ENCODE measurements at regions not wholly inside any gene's neighbourhood (a gene's known extent, or its start where the extent isn't known, plus 50 kb on each side); places are given as distances from the start of the nearest gene placed in this dataset.

- DNase-seq (ENCODE audit: low spot score) (no peak), ATAC-seq (no peak)
- H3K4me3 Mint-ChIP-seq, result no peak overlapping the region
- no peaks in the 10 kb centered on the region for H3K36me3 Mint-ChIP-seq
- H3K27ac Mint-ChIP-seq, result no peak overlapping the region
- H3K9me3 Mint-ChIP-seq, result no peaks in the 10 kb centered on the region
- no peaks in the 10 kb centered on the region for H3K4me1 Mint-ChIP-seq (ENCODE audit: low read depth in 2 of 2)
- peaks cover 19 to 32% of the 10 kb centered on the region in 2 donors for H3K27me3 Mint-ChIP-seq
Measured at GRCh38 chr2:204279819-204280218, 265.5 kb upstream of the PARD3B start.

DNA sequence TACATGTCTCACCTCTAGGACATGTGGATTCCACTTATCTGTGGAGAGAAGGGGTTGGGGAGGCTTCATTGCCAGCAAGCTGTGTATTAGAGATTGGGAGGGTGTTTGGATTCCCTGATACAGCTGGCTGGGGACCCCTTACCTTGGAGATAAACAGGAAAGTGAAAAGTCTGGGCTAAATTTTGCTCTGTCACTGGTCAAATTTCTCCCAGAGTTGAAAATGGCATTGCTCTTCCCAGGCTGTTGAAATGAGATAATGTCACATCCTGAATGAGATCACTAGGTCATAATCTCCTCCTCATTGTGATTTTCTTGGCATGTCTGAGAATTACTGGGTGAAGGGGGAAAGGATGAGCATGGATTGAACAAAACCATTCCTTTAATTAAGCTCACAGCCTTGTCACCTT is 265.0 kb upstream of the PARD3B start:
- H3K9me3 Mint-ChIP-seq, result no peaks in the 10 kb centered on the region
- peaks cover 17 to 33% of the 10 kb centered on the region in 2 donors for H3K27me3 Mint-ChIP-seq
- H3K4me1 Mint-ChIP-seq (ENCODE audit: low read depth in 2 of 2), result no peaks in the 10 kb centered on the region
- H3K36me3 Mint-ChIP-seq, result no peaks in the 10 kb centered on the region
- DNase-seq (ENCODE audit: low spot score), result no peak
- no peak for ATAC-seq
- H3K27ac Mint-ChIP-seq, result no peak overlapping the region
- no peak overlapping the region for H3K4me3 Mint-ChIP-seq

DNA sequence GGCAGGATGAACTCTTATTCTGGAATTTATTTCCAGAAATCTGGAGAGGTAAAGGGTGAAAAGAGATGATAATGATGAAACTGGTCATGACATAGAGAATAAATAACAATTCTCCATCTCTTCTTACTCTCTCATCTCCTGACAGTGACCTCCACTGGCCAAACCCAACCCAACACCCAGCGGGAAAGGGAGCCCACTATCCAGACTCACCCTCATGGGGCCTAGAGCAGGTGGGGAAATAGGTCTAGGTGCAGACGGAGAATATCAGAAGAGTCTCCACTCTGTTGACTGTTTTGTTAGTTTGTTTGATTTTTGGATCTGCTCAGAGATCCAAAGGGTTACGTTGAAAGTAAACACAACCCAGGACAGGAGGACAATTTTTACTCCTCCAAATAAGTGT is 263.2 kb upstream of the PARD3B start:
- Mint-ChIP-seq H3K27me3 (peaks cover 15 to 27% of the 10 kb centered on the region in 2 donors), H3K36me3 (no peaks in the 10 kb centered on the region), H3K4me1 (ENCODE audit: low read depth in 2 of 2) (no peaks in the 10 kb centered on the region), H3K27ac (no peak overlapping the region), H3K9me3 (no peaks in the 10 kb centered on the region), H3K4me3 (no peak overlapping the region)
- no peak for DNase-seq (ENCODE audit: low spot score)
- no peak for ATAC-seq

DNA sequence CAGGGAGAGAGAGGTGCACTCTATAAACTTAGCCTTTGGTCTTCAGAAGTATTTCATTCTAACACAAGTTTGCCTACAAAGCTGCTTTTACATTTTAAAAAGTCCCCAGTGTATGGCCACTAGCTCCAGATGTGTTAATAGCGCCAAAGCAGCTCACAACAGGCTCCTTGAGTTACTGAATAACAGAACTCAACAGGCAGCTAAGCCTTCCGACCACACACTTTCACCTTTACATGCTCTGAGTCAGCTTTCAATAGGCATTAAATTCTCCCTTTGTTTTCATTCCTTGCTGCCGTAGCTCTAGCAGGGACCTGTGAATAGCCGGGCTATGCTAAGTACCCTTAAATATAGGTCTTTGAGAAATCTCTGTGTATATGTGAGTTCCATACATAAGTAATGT is 262.8 kb upstream of the PARD3B start:
- ATAC-seq, result no peak
- peaks cover 18 to 27% of the 10 kb centered on the region in 2 donors for H3K27me3 Mint-ChIP-seq
- no peaks in the 10 kb centered on the region for H3K36me3 Mint-ChIP-seq
- H3K27ac Mint-ChIP-seq, result no peak overlapping the region
- no peak for DNase-seq (ENCODE audit: low spot score)
- H3K4me1 Mint-ChIP-seq (ENCODE audit: low read depth in 2 of 2), result no peaks in the 10 kb centered on the region
- no peaks in the 10 kb centered on the region for H3K9me3 Mint-ChIP-seq
- H3K4me3 Mint-ChIP-seq, result no peak overlapping the region

DNA sequence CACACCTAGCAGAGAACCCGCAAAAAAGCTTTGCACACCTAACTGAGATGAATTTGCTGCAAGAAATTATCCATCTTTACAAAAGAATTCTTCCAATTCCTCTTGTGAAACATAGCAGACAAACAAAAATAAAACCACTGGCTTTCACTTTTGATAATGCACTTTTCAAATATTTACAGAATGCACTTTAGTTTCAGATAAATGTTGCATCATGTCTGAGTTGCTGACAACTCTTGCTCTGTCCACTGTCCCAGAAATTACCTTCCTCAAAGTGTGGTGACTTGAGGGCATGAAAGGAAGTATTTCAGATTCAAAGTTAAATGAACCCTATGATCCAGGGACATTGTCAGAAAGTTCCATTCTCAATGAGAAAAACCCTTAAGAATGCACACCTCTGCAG is 256.2 kb upstream of the PARD3B start:
- no peaks in the 10 kb centered on the region for H3K36me3 Mint-ChIP-seq
- no peak overlapping the region for H3K4me3 Mint-ChIP-seq
- H3K27me3 Mint-ChIP-seq, result peaks cover 19 to 27% of the 10 kb centered on the region in 2 donors
- H3K4me1 Mint-ChIP-seq (ENCODE audit: low read depth in 2 of 2), result no peaks in the 10 kb centered on the region
- no peaks in the 10 kb centered on the region for H3K9me3 Mint-ChIP-seq
- ATAC-seq, result no peak
- no peak overlapping the region for H3K27ac Mint-ChIP-seq
- DNase-seq (ENCODE audit: low spot score), result no peak

- Mint-ChIP-seq H3K36me3 (no peaks in the 10 kb centered on the region), H3K4me3 (no peak overlapping the region), H3K27ac (no peak overlapping the region), H3K4me1 (ENCODE audit: low read depth in 2 of 2) (no peaks in the 10 kb centered on the region), H3K27me3 (peaks cover 14 to 19% of the 10 kb centered on the region in 2 donors), H3K9me3 (no peaks in the 10 kb centered on the region)
- no peak for ATAC-seq
- DNase-seq (ENCODE audit: low spot score), result no peak
Measured at GRCh38 chr2:204292439-204292838, 252.8 kb upstream of the PARD3B start.

DNA sequence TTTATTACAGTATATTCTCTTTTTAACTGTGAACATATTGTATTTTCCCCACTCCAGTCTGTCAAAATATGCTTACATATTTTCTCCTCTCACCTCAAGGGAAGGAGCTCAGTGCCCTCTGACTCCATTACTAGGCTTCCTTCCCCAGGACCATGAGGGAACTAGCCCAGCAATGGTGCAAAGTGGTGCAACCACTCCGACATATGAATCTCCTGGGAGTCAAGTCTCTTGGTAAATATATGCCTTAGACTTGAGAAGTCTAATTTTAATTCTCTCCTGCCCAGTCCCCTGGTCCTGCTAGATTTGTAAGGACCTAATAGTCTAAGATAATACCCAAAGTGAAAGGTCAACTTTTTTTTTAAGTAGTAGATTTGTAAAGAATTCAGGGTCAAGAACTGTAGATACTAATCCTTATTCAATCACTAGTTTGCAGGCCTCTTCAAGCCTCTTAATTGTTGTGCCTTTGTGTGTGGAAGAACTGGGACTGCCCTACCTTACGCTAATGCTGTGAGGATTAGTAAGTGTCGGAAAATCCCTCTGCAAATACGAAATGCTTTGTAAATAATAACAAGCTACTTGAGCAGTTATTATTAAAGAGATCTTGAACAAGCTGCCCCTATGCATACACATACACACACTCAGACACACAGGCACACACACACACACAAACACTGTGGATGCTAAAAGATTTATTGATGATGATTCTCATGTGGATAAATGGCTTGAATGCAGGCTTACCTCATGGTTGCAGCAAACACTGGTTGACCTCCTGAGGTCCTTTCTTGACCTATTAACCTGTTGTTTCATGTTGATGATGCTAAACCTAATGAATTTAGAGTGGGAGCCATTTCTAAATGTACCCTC is 251.2 kb upstream of the PARD3B start:
- H3K4me3 Mint-ChIP-seq, result no peak overlapping the region
- H3K27ac Mint-ChIP-seq, result no peak overlapping the region
- H3K4me1 Mint-ChIP-seq (ENCODE audit: low read depth in 2 of 2), result no peaks in the 10 kb centered on the region
- H3K27me3 Mint-ChIP-seq, result peaks cover 13 to 19% of the 10 kb centered on the region in 2 donors
- DNase-seq (ENCODE audit: low spot score), result no peak
- H3K36me3 Mint-ChIP-seq, result no peaks in the 10 kb centered on the region
- no peaks in the 10 kb centered on the region for H3K9me3 Mint-ChIP-seq
- ATAC-seq, result no peak

- DNase-seq (ENCODE audit: low spot score) (no peak), ATAC-seq (no peak)
- no peak overlapping the region for H3K27ac Mint-ChIP-seq
- H3K4me3 Mint-ChIP-seq, result no peak overlapping the region
- H3K27me3 Mint-ChIP-seq, result peaks cover 5% of the 10 kb centered on the region in 2 donors
- H3K9me3 Mint-ChIP-seq, result no peaks in the 10 kb centered on the region
- H3K36me3 Mint-ChIP-seq, result no peaks in the 10 kb centered on the region
- H3K4me1 Mint-ChIP-seq (ENCODE audit: low read depth in 2 of 2), result no peaks in the 10 kb centered on the region
Measured at GRCh38 chr2:204298404-204298803, 246.9 kb upstream of the PARD3B start.

- ATAC-seq, result no peak
Measured at GRCh38 chr2:204299766-204300165, 245.5 kb upstream of the PARD3B start.

GRCh38 chr2:204306667-204307066 is 238.6 kb upstream of the PARD3B start:
- Mint-ChIP-seq H3K9me3 (no peaks in the 10 kb centered on the region), H3K27me3 (peaks cover 10 to 22% of the 10 kb centered on the region in 2 donors), H3K4me1 (ENCODE audit: low read depth in 2 of 2) (no peaks in the 10 kb centered on the region), H3K27ac (no peak overlapping the region), H3K36me3 (no peaks in the 10 kb centered on the region), H3K4me3 (no peak overlapping the region)
- ATAC-seq (no peak), DNase-seq (ENCODE audit: low spot score) (no peak)

More at GRCh38 chr2:204299766-204300165, 245.5 kb upstream of the PARD3B start:
- H3K27ac Mint-ChIP-seq, result no peak overlapping the region
- peaks cover 5% of the 10 kb centered on the region in 2 donors for H3K27me3 Mint-ChIP-seq
- DNase-seq (ENCODE audit: low spot score), result no peak
- no peaks in the 10 kb centered on the region for H3K4me1 Mint-ChIP-seq (ENCODE audit: low read depth in 2 of 2)
- no peak overlapping the region for H3K4me3 Mint-ChIP-seq
- H3K9me3 Mint-ChIP-seq, result no peaks in the 10 kb centered on the region
- no peaks in the 10 kb centered on the region for H3K36me3 Mint-ChIP-seq

- H3K9me3 Mint-ChIP-seq, result no peaks in the 10 kb centered on the region
- no peaks in the 10 kb centered on the region for H3K36me3 Mint-ChIP-seq
- peaks cover 14 to 36% of the 10 kb centered on the region in 2 donors for H3K27me3 Mint-ChIP-seq
- DNase-seq (ENCODE audit: low spot score), result no peak
- H3K4me3 Mint-ChIP-seq, result no peak overlapping the region
- H3K4me1 Mint-ChIP-seq (ENCODE audit: low read depth in 2 of 2), result peaks cover 4 to 5% of the 10 kb centered on the region in 2 donors
- H3K27ac Mint-ChIP-seq, result no peak overlapping the region
- ATAC-seq, result no peak
Measured at GRCh38 chr2:204312105-204312504, 233.2 kb upstream of the PARD3B start.

DNA sequence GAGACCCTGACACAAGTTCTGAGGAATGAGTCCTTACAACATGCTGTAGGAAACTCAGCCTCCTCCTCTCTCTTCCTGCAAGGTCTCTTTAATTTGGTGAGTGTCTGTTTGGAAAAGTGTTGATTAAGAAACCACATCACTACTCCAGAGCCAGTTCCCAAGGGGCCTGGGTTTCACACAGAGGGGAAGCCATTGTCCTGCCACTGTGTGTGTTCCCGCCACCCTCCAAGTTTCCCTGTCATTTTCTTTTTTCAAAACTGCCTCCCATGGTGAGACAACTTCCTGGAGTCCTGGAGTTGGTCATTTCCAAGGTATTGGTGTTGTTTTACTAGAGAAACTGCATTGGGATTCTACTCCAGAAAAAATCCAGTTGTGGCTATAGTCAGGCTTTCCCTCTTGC is 232.0 kb upstream of the PARD3B start:
- no peak overlapping the region for H3K27ac Mint-ChIP-seq
- peaks cover 22 to 43% of the 10 kb centered on the region in 2 donors for H3K27me3 Mint-ChIP-seq
- H3K9me3 Mint-ChIP-seq, result no peaks in the 10 kb centered on the region
- ATAC-seq (no peak), DNase-seq (ENCODE audit: low spot score) (no peak)
- no peak overlapping the region for H3K4me3 Mint-ChIP-seq
- peaks cover 4 to 5% of the 10 kb centered on the region in 2 donors for H3K4me1 Mint-ChIP-seq (ENCODE audit: low read depth in 2 of 2)
- no peaks in the 10 kb centered on the region for H3K36me3 Mint-ChIP-seq

- H3K27ac Mint-ChIP-seq, result no peak overlapping the region
- peaks cover 22 to 48% of the 10 kb centered on the region in 2 donors for H3K27me3 Mint-ChIP-seq
- no peak for ATAC-seq
- no peak overlapping the region for H3K4me3 Mint-ChIP-seq
- H3K9me3 Mint-ChIP-seq, result no peaks in the 10 kb centered on the region
- H3K4me1 Mint-ChIP-seq (ENCODE audit: low read depth in 2 of 2), result peaks cover 4 to 5% of the 10 kb centered on the region in 2 donors
- no peak for DNase-seq (ENCODE audit: low spot score)
- no peaks in the 10 kb centered on the region for H3K36me3 Mint-ChIP-seq
Measured at GRCh38 chr2:204315236-204315662, 230.0 kb upstream of the PARD3B start.

- no peak for DNase-seq (ENCODE audit: low spot score)
- no peak overlapping the region for H3K27ac Mint-ChIP-seq
- H3K36me3 Mint-ChIP-seq, result no peaks in the 10 kb centered on the region
- H3K4me1 Mint-ChIP-seq (ENCODE audit: low read depth in 2 of 2), result peaks cover 4 to 5% of the 10 kb centered on the region in 2 donors
- no peak overlapping the region for H3K4me3 Mint-ChIP-seq
- no peak for ATAC-seq
- peaks cover 25 to 41% of the 10 kb centered on the region in 2 donors for H3K27me3 Mint-ChIP-seq
- no peaks in the 10 kb centered on the region for H3K9me3 Mint-ChIP-seq
Measured at GRCh38 chr2:204317640-204318039, 227.6 kb upstream of the PARD3B start.
